BE2C (cell line): ENCODE measurements at regions not wholly inside any gene's neighbourhood (a gene's known extent, or its start where the extent isn't known, plus 50 kb on each side); places are given as distances from the start of the nearest gene placed in this dataset.
"Not testable (repeated sequence)": the region's sequence is repeated elsewhere in the genome, so short reads cannot be mapped to it uniquely, and the experiment has no call there.

Experiments
- DNase-seq: peaks from one replicate; pipeline ENCODE4 v3.0.0-alpha.2; 2020
- H3K27me3 ChIP-seq: fragments of 250-450 bp; sonication (Bioruptor Pico); 2 replicates; pipeline ENCODE4 v1.5.1; 2020; ENCODE audit warnings: mild to moderate bottlenecking
- H3K36me3 ChIP-seq: fragments of 250-450 bp; sonication (Bioruptor Pico); 2 replicates; pipeline ENCODE4 v1.5.1; 2020; ENCODE audit warnings: mild to moderate bottlenecking
- H3K4me1 ChIP-seq: fragments of 250-450 bp; sonication (Bioruptor Pico); 2 replicates; pipeline ENCODE4 v1.5.1; 2020
- H3K4me3 ChIP-seq: 2 replicates; pipeline ENCODE4 v1.5.1; 2011; ENCODE audit warnings: low read depth, low read length
- H3K9me3 ChIP-seq: fragments of 250-450 bp; sonication (Bioruptor Pico); 2 replicates; pipeline ENCODE4 v1.5.1; 2020
- TF ChIP-seq, protein P1 (sequence below): IDR thresholded peaks from 2 replicates; pipeline ENCODE4 v1.5.1; 2012; ENCODE audit warnings: mild to moderate bottlenecking, low read depth, low read length

DNA sequence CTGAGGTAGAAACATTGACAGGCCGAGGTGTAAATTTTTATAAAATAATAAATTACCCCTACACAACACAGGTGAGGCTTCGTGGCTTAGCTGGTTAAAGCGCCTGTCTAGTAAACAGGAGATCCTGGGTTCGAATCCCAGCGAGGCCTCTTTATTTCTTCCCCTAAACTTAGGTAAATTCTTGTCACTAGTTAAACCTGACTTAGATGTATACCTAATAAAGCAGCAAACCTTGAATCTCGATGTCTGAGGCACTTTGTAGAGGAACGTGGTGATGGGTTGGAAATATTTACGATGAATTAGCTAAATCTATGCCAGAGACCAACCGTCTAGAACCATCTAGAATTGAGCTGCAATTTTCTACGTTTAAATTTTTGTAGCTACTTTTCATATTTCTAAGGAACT is 185.6 kb downstream of the OR2B2 start:
- DNase-seq: no peak
- Histone ChIP-seq H3K27me3 (peaks cover 31% of the 10 kb centered on the region), H3K4me1 (no peaks in the 10 kb centered on the region), H3K36me3 (no peaks in the 10 kb centered on the region), H3K9me3 (no peaks in the 10 kb centered on the region), H3K4me3 (no peak overlapping the region)
- TF ChIP-seq, protein P1, sequence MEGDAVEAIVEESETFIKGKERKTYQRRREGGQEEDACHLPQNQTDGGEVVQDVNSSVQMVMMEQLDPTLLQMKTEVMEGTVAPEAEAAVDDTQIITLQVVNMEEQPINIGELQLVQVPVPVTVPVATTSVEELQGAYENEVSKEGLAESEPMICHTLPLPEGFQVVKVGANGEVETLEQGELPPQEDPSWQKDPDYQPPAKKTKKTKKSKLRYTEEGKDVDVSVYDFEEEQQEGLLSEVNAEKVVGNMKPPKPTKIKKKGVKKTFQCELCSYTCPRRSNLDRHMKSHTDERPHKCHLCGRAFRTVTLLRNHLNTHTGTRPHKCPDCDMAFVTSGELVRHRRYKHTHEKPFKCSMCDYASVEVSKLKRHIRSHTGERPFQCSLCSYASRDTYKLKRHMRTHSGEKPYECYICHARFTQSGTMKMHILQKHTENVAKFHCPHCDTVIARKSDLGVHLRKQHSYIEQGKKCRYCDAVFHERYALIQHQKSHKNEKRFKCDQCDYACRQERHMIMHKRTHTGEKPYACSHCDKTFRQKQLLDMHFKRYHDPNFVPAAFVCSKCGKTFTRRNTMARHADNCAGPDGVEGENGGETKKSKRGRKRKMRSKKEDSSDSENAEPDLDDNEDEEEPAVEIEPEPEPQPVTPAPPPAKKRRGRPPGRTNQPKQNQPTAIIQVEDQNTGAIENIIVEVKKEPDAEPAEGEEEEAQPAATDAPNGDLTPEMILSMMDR: no peak

DNA sequence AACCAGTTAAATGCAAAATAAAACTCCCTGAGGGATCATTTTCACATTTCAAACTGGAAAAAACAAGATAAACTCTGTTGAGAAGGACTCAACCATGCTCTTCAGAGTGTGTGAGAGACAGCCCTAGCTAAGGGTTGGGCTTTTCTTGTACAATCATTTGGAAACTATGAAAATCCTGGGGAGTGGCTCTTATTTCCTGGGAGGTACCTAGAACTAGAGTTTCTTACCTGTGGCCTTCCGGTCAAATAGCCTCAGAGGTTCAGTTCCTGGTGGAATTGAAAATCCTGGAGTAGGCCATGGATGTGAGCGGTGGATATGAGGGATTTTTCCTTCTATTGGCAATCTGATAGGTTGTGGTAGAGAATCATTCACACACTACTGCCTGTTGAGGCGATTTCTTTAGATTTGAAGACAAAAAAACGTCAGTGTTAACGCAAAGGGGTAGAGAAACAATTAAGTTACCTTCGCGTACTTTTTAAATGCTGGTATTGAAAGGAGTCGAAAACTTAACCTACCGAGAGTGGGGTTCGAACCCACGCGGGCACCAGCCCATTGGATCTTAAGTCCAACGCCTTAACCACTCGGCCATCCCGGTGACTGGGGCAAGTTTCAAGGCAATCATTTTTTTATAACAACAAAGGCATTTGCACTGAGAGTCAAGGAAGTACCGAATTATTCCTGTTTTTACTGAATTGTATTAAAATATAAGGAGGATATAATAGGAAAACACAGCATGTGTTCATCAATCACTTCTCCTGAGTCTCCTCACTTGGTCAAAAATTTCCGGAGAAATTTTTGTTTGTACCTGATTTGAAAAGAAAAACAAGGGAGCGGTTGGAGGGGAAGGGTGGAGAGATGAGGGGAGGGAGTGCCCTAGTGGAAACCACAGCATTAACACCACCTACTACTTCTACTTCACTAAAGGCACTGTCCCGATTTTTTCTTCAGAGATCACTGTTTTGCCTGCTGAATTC is 191.3 kb downstream of the OR2B2 start:
- DNase-seq: peak; percentile 49
- Histone ChIP-seq H3K27me3 (no peaks in the 10 kb centered on the region; the same call in 1 of the 2 replicates), H3K4me1 (peaks cover 9% of the 10 kb centered on the region), H3K9me3 (no peaks in the 10 kb centered on the region), H3K36me3 (no peaks in the 10 kb centered on the region), H3K4me3 (peak overlapping the region; percentile 48)
- TF ChIP-seq, protein P1: 0 out of 2 replicates have a peak, but pooled peaks have one; percentile 13

DNA sequence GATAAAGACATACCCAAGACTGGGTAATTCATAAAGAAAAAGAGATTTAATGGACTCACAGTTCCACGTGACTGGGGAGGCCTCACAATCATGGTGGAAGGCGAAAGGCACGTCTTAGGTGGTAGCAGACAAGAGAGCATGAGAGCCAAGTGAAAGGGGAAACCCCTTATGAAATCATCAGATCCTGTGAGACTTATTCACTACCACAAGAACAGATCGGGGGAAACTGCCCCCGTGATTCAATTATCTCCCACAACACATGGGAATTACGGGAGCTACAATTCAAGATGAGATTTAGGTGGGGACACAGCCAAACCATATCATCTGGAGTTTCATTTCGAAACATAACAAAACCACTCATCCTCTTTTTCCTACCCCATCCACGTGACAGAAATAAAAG is 193.2 kb downstream of the OR2B2 start:
- not testable (repeated sequence) for DNase-seq, H3K4me1 ChIP-seq, H3K27me3 ChIP-seq, H3K9me3 ChIP-seq, H3K36me3 ChIP-seq
- H3K4me3 ChIP-seq: peak overlapping the region; percentile 7

DNA sequence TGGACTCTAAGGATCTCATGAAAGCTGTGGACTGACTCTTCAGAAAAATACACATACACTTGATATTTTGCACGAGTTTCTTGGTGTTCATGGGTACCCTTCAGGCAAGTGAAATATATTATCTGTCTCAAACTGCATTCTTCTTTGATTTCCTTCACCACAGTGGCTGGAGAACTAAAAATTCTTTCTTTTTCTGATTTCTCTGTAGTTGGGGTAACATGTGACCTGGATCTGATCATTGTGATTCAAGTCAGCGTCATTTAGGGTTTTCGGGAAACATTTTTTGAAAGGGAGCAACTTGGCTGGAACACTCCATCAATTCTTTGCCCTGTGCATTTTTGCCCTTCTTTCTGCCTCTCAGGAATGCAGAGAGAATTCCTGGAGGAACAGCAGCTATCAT is 205.8 kb downstream of the OR2B2 start:
- Histone ChIP-seq H3K4me3 (no peak overlapping the region), H3K4me1 (no peaks in the 10 kb centered on the region), H3K36me3 (no peaks in the 10 kb centered on the region), H3K27me3 (no peaks in the 10 kb centered on the region), H3K9me3 (no peaks in the 10 kb centered on the region)
- TF ChIP-seq, protein P1: no peak
- DNase-seq: no peak

DNA sequence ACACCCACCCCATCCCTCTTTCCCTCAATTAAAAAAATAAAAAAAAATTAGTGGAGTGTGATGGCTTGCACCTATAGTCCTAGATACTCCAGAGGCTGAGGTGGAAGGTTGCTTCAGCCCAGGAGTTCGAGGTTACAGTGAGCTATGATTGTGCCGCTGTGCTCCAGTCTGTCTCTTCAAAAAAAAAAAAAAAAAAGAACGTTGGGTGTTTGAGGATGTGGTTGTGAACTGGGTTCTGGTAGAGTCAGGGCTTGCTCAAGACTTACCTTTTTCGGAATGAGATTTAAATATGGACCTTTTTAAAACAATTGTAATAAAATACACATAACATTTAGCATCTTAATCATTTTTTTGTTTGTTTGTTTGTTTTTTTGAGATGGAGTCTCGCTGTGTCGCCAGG is 211.9 kb downstream of the OR2B2 start:
- TF ChIP-seq, protein P1: no peak
- Histone ChIP-seq H3K4me1 (no peaks in the 10 kb centered on the region), H3K4me3 (no peak overlapping the region), H3K36me3 (no peaks in the 10 kb centered on the region), H3K9me3 (no peaks in the 10 kb centered on the region), H3K27me3 (no peaks in the 10 kb centered on the region)
- no peak for DNase-seq

DNA sequence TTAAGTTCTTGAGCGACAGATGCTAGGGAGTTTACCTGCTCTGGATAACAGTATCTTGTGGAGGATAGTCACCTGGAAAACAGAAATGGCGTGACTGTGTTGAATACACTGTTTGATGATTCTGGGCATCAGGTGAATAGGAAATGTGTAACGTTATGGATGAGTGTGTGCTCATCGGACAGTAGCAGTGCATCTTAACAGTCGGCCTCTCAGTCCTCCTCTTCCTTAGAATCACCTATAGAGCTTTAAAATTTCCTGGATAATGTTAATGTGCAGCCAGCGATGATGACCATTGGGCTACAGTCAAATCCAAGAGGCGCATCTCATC is 217.7 kb downstream of the OR2B2 start:
- Histone ChIP-seq H3K4me1 (no peaks in the 10 kb centered on the region), H3K27me3 (no peaks in the 10 kb centered on the region), H3K9me3 (no peaks in the 10 kb centered on the region), H3K4me3 (peak overlapping the region; percentile 80), H3K36me3 (no peaks in the 10 kb centered on the region)
- TF ChIP-seq, protein P1: no peak
- no peak for DNase-seq
